GM18861 (cell line): ENCODE measurements at regions not wholly inside any gene's neighbourhood (a gene's known extent, or its start where the extent isn't known, plus 50 kb on each side); places are given as distances from the start of the nearest gene placed in this dataset.

Source experiments
- ATAC-seq: cut with Tn5 transposase; IDR thresholded peaks from one replicate; pipeline ENCODE4 v1.9.1; 2021; ENCODE audit not compliant: unreplicated experiment

DNA sequence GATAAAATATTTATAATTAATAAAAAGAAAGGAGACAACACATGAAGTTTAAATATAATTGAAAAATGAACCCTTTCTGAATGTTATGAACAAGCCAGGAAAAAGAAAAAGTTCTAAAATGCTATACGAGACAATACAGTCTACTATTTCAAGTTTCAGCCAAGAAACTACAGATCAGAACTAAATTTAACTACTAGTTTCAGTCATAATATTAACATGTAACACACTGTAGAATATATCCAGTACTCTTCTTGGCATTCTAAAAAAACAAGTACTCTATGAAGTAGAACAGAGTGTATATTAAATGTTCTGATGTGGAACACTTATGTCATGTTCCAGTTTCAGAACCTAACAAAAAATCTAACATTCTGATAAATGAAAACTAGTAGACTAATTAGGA lies 679.7 kb downstream of the FAT4 start:
- no peak for ATAC-seq

DNA sequence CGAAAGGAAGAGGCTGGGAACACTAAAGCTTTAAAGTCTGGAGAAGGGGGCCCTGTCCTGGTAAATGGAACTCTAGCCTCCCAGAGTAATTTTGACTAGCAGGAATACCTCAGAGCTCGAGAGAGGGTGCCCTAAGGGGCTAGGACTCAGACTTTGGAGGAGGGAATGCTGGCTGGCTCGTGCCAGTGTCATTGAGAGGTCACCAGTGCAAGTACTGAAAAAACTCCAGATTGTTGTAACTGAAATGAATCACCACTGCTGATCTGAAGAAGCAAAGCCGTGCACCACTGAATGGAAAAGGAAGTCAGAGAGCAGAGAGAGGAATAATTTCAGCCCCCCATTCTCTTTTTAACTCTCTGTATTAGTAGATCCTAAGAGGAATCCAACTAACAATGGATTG lies 690.2 kb downstream of the FAT4 start:
- ATAC-seq: no peak

GRCh38 chr4:126007142-126007541 lies 692.4 kb downstream of the FAT4 start:
- no peak for ATAC-seq

GRCh38 chr4:126012691-126013290 lies 698.0 kb downstream of the FAT4 start:
- ATAC-seq: no peak

DNA sequence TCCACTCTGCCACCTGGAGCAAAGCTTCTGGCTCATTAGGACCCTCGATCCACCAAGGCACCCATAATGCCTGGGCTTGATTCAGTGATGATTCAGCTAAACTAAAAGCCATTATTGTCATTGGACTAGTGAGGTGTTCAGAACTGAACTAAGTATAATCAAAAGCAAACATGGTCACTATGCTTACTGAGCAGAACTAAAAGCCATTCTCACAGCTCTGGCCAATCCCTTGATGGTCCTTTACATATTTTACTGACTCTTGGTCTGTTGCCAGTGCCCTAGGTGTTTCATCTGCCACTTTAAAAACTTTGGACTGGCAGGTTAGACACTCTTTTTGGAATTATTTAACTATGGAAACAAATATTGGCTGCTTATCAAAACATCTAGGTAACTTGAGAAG lies 703.5 kb downstream of the FAT4 start:
- no peak for ATAC-seq

GRCh38 chr4:126023896-126024295 lies 709.1 kb downstream of the FAT4 start:
- no peak for ATAC-seq

DNA sequence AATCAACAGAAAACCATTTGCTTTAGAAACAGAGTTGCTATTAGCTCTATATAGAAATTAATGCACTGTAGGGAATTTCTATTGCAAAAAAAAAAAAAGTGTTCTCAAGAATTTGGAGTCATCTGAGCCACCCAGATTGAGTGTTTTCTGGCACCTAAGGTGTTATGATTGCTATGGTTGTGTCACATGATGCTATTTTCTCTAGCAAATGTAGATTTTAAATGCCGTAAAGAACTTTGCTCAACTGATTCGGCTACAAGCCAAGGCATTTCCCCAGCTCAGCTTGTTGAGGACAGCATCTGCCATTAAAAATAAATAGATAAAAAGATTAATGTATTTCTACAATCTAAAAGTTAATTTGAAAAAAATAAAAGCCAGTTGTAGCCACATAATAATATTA lies 712.8 kb downstream of the FAT4 start:
- ATAC-seq: no peak

- ATAC-seq: no peak
Measured at GRCh38 chr4:126028876-126029275, 714.1 kb downstream of the FAT4 start.

GRCh38 chr4:126037231-126037630 lies 722.5 kb downstream of the FAT4 start:
- no peak for ATAC-seq

DNA sequence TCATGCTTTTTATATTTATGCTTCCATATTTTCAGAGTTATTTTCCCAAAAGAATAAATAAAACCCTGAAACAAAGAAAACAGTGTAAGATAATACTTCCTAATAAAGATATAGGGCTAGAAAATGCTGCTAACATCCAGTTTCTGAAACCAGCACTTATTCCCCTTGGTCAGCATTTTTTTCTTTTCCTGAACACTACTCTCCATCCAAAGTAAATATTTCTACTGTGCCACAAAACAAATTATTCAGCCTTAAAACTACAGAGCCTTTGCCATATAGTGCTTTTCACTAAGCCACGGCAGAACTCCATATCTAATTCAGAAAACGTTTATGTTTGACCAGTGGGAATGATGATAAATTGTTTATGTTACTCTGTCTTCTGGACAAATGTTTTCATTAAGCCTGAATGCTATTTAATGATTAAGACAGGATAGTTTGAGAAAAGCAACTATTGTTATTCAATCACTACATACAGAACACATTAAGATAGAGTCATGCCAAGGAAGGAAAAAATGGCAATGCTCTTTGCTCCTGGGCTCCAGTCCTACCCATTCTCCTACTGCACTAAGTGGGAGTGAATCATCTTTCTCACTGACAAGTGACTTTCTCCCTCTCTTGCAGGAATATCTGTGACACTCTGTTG lies 723.9 kb downstream of the FAT4 start:
- ATAC-seq: no peak

DNA sequence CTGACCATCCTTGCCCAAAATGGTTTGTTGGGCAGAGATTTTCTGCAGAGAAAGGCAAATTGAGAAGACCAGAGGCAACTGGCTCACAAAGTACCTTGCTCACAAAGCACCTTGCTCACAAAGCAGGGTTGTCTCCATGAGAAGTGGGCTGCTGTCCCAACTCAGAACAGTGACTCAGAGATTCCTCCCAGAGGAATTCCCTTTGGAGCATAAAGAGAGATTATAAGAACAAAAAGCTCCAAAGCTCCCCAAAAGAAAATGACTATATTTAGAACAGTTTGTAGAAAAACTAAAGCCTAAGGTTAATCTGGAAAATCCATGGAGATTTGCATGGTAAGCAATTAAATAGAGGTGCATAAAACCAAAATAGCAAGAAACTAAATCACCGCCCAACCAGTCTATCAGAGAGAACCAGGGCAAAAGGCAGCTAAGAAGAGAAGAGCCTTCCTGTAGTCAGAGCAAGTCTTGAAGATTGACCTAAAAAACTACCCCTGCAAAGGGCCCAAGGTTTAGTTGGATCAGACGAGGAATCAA lies 731.4 kb downstream of the FAT4 start:
- no peak for ATAC-seq

DNA sequence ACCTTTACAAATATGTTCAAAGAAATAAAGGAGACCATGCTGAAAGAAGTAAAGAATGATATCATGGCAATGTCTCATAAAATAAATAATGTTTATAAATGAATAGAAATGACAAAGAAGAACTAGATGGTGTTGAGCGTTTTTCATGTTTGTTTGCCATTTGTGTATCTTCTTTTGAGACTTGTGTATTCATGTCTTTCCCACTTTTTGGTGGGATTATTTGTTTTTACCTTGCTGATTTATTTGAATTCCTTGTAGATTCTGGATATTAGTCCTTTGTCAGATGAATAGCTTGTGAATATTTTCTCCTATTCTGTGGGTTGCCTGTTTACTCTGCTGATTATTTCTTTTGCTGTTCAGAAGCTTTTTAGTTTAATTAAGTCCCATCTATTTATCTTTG lies 732.4 kb downstream of the FAT4 start:
- no peak for ATAC-seq

DNA sequence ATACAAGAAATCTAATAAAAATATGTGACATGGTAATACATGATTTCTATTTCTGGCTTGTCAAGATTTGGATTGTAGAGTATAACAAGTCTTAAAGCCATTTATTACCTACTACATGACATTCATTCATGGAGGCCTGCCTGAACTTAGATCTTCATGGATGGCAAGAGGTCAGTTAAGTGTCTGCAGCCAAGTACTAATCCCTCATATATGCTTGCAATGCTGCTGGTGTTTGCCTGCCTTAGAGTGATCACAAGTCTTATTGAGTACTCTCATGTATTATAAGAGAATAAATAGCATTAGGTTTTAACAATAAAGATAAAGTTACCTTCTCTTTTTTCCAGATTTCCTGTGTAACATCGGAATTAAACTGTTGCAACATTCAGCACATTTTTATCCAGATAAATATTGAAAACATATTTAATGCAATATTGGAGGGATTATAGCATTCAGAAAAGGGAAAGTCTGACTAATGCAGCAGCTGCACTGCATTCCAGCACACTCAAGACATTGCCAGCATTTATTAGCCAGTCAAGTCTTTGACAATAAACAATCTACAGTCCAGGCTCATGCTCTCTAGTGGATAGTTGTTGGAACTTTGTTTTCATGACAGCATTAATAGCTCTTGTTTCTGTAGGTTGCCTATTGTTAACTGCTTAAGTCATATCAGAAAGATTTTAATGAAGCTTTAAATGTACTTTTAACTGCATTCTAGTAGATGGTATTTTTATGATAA lies 737.1 kb downstream of the FAT4 start:
- ATAC-seq: no peak

DNA sequence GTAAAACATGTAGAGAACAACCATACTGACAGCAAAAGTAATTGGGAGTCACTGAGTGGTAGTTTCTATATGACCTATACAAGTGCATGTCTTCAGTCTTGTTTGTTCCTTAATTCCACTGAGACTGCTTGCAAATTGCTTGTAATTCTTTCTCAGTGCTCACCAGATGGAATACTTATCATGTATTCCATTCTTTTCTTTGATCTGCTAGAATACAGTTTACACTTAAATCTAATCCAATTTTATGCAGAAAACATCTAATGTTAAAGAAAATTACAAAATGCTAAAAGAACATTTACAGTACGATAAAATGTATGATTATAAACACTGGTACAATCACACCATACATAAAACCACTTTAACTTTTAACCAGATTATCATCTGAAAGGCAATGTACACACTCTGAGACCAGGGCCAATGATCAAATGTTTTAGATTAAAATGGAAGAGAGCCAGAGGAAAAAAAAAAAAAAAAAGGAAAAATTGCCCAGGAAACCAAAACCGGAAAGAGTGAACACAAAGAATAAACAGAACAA lies 741.4 kb downstream of the FAT4 start:
- no peak for ATAC-seq

- ATAC-seq: no peak
Measured at GRCh38 chr4:126057371-126057770, 742.6 kb downstream of the FAT4 start.

DNA sequence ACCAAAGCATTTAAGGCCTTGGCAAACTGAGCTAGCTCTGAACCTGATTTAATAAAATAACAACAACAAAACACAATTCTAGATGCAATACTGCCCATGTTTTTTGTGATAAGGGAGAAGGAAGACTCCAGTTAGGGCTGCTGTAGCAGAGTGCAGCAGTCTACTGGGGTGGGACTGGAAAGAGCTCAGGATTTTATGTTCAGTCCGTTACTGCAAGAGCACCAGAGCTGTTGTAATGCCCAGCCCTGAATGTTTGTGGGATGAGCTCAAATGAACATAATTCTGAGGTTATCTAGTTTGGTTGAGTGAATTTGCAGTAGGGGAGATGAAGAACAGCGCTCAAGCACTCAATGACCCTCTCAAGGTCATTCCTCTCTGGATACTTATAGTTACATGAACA lies 743.8 kb downstream of the FAT4 start:
- no peak for ATAC-seq

GRCh38 chr4:126061655-126062054 lies 746.9 kb downstream of the FAT4 start:
- no peak for ATAC-seq

DNA sequence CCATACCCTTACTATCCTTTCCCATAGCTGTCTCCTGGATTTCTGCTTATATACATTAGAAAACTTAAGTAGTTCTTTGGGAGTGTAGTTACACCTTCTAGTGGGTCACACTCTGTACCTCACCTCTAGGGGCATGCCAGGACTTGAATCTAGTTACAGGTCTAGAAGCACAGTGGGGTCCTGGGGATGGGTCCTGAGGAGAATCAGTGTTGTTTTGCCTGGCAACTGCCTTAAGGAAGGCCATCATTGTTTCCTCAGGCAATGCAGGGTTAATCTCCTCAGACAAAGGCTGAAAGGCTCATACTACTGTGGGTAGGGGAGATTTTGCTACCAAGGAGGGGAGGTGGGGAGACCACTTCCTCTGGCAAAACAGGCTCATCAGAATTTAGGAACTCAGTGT lies 750.3 kb downstream of the FAT4 start:
- no peak for ATAC-seq

- no peak for ATAC-seq
Measured at GRCh38 chr4:126071346-126072333, 756.9 kb downstream of the FAT4 start.

DNA sequence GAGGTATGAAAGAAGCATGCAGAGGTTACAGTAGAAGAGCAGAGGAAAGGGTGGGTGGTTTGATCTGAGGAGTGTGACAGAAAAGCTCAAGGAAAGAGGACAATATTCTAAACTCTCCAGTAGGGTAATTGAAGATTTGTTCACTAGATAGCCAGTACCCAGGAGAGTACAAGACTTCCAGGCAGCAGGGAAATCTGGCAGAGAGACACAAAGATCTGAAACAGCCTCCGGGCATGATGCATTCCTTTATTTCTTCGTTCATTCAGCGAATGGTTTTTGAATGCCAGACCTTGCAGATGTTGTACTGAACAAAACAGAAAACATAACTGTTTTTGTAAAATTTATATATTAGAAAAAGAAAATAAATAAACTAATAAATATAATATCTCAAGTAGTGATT lies 766.6 kb downstream of the FAT4 start:
- ATAC-seq: no peak

- no peak for ATAC-seq
Measured at GRCh38 chr4:126086041-126086440, 771.3 kb downstream of the FAT4 start.
